ENCODE measurements at regions not wholly inside any gene's neighbourhood (a gene's known extent, or its start where the extent isn't known, plus 50 kb on each side); places are given as distances from the start of the nearest gene placed in this dataset.

GRCh38 chr2:204333861-204334260, 211.4 kb upstream of the PARD3B start:
- no peak for DNase-seq

GRCh38 chr2:204335451-204336058, 209.7 kb upstream of the PARD3B start:
- DNase-seq = no peak

DNA sequence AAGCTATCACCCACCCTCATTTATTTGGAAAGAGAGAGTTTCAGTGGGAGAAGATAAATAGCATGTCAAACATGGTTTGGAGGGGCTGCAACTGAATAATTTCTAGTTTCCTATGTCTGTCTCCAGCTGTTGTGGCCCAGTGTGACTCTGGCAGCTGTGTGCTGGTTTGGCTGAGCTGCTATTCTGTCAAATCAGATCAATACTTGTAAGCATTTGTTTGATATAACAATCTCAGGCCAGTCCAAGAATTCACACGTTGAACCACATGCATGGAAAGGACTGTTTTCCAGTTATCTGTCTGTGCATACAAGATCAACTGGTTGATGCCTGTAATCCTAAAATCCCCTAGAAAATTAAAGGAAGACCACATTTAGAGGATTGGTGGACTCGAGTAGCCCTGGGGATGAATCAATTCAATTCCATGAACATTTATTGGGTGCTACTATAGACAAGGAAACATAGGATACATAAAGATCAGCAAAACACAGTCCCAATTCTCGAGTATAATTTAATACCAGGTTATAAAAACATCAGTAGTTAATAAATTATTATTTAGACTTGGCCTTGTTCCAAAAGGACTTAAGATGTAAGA, 209.0 kb upstream of the PARD3B start:
- no peak for DNase-seq

GRCh38 chr2:204337638-204338037, 207.6 kb upstream of the PARD3B start:
- DNase-seq = no peak

- no peak for DNase-seq
Observed at GRCh38 chr2:204339212-204339715, 206.0 kb upstream of the PARD3B start.

DNA sequence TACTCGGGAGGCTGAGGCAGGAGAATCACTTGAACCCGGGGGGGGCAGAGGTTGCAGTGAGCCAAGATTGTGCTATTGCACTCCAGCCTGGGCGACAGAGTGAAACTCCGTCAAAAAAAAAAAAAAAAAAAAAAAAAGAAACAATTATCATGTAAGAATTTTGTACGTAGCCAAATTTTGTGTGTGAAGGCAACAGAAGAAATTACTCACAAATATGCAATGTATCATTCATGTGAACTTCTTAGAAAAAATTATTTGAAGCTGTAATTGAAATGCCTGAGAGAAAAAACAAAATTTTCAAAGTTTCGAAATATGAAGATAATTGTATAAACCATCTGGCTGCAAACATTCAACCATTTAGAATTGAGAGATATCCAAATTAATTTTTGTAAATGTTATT, 204.8 kb upstream of the PARD3B start:
- no peak for DNase-seq

DNA sequence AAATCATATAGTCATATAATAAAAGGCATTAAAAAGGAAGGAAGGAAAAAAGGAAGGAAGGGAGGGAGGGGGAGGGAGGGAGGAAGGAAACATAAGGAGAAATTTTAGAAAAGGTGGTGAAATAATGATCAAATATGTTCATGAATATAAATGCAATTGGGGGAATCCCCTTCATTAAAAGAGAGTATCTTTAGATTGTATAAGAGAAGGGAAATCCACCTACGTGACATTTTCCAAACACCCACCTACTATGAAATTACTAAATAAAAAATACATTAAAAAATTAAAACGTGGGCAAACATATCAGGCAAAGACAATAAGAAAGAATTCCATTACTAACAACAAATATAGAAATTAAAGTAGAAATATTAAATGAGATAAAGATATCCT, 203.4 kb upstream of the PARD3B start:
- DNase-seq = no peak

- DNase-seq = no peak
Observed at GRCh38 chr2:204343685-204344084, 201.6 kb upstream of the PARD3B start.

DNA sequence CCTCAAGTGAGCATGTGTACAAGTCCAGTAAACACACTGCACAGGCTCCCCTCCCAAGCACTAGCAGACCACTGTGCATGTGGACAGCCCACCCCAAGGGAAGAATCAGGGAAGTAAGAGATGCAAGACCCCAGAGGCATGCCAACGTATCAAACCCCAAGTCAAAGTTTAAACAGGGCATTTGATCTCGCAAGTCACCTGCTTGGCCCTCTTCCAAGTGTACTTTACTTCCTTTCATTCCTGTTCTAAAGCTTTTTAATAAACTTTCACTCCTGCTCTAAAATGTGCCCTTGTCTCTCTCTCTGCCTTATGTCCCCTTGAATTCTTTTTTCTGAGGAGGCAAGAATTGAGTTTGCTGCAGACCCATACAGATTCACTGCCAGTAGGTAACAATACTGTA, 201.2 kb upstream of the PARD3B start:
- no peak for DNase-seq

- DNase-seq = no peak
Observed at GRCh38 chr2:204346906-204347305, 198.4 kb upstream of the PARD3B start.

GRCh38 chr2:204353823-204354222, 191.5 kb upstream of the PARD3B start:
- DNase-seq = no peak

- DNase-seq = no peak
Observed at GRCh38 chr2:204354442-204354856, 190.8 kb upstream of the PARD3B start.

DNA sequence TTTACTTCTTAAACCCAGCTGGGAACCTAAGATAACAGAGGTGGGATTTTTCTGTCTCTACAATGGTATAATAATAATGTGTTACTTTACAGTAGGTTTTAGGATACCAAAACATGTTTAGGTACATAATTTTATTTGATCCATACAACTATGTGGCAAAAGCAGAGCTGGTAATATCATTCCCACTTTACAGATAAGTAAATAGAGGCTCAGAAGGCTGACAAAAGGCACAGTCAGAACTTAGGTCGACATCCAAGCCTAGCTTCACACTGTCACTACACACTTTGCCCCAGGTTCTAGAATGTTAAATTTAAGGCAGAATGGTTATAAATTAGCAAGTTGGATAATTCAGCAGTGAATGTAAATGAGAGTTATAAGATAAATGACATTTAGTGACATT, 189.6 kb upstream of the PARD3B start:
- no peak for DNase-seq

DNA sequence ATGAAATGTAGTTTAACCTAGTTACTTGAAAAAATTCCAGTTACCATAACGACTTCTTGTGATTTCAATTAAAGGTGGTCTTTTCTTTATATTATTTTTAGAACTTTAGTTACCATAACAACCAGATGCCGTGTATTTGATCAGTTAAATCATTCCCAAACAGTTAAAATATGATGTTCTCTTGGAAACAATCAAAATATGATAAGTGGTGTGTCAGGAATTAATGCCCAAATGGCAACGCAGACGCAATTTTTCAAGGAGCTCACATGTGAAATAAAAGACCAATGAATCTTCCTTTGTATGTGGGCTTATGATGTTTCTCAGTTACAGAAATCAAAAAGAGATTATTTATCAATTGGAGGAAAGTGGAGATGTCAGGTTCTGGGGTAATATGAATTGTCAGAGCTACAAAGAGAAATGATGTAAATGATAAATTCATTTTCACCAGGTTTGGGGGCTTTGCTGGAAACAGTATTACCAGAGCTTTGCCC, 189.1 kb upstream of the PARD3B start:
- DNase-seq = no peak

GRCh38 chr2:204357286-204357685, 188.0 kb upstream of the PARD3B start:
- no peak for DNase-seq

GRCh38 chr2:204359076-204359475, 186.2 kb upstream of the PARD3B start:
- DNase-seq = no peak

DNA sequence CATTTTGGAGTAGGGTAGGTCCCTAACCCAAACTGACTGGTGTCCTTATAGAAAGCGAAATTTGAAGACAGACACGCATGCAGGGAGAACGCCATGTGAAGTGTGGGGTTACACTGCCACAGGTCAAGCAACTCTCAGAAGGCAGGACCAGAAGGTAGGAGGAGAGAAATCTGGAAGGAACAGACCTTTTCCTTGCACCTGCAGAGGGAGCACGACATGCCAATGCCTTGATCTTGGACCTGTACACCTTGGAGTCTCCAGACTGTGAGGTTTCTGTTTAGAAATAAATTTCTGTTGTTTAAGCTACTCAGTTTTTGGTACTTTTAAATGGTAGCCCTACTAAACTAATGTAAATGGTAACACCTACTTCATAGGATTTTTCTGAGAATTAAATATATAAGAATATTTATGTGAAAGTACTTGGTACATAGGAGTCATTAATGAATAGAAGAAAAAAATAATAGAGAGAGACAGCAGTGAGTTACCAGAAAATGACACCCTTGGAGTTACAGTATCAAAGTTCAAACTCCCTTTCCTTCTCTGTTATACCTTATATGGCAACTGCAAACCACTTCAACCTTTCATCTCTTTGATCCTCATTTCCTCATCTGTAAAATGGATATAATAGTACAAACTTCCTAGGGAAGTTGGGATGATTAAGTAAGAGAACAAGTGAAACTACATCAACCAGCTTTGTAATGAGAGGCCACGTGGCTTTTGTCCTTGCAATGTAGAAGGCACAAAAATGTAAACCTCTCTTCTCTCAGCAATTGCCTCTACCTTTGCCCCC, 184.9 kb upstream of the PARD3B start:
- no peak for DNase-seq

DNA sequence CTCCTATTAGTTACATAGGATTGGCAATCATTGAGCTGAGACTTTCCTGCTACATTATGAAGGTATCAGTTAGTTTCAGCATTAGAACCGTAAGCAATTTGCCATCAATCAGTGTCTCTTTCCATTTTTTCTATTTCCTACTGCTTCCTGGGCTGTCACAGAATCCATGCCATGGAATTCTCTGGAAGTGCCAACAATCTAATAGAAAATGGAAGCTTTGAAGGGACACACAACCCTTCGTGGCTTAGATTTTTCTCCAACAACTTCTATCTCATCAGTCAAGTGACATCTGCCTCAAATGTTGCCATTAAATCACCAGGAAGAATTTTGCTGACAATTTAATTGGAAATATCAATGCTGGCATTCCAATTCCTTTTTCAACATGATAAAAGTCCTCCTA, 183.5 kb upstream of the PARD3B start:
- no peak for DNase-seq

- DNase-seq = no peak
Observed at GRCh38 chr2:204362581-204362980, 182.7 kb upstream of the PARD3B start.

DNA sequence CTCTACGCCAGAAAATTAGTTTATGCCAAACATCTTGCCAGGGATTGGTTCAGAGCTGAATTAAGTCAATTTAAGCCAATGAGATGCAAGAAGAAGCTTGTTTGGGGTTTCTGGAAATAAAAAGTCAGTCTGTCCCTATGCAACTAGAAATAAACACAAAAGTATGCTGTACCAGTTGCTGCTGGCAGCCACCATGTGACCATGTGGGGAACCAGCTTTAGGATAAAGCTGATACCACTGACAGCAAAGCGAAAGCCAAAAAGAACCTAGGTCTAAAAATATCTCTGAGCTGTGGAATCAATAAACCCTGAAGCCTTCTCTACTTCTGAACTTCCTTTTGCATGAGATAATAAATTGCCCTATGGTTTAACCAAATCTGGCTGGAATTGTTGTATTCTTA, 181.8 kb upstream of the PARD3B start:
- no peak for DNase-seq

DNA sequence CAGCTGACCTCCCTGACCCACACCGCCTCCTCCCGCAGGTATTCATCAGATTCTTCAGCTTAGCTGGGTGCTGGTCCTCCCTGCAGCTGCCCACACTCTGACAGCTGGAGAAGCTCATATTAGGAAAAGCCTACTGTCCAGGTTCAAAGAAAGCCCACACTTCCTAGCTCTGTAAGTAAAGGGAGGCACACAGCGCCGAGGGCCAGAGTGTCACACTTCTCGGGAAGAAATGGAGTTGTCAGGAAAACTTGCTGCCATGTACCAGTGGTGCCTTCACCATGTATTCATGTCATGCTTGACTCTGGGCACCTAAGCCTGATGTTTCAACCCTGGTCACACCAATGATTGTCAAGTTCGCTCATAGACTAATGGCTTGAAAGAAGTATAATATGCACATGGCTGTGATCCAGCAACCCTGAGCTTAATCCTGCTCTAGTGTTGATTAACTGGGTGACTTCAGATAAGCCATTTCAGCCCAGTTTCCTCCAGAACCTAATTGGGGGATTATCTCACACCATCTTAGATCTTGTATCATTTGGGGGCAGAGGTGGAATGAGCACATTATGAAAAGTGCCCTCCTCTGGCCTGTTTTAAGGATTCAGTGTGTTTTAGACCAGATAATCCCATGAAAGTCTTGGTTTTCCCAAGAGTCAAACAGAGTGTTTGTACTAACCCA, 180.3 kb upstream of the PARD3B start:
- no peak for DNase-seq

- no peak for DNase-seq
Observed at GRCh38 chr2:204365811-204366210, 179.5 kb upstream of the PARD3B start.

GRCh38 chr2:204367466-204367865, 177.8 kb upstream of the PARD3B start:
- DNase-seq = no peak

Measured in stimulated activated CD4-positive, alpha-beta T cell treated with anti-CD3 and anti-CD28 coated beads, Interleukin-15, amount 100 ng/mL, for 24 hours (primary cell).